Mucosa of rectum (tissue), 2 donors: ENCODE measurements at regions not wholly inside any gene's neighbourhood (a gene's known extent, or its start where the extent isn't known, plus 50 kb on each side); places are given as distances from the start of the nearest gene placed in this dataset.

ENCODE experiments used
- H3K27ac ChIP-seq, 2 donors: one replicate each; pipeline ENCODE4 v1.7.0; 2013; ENCODE audit warnings: inconsistent platforms in 2 of 2, low read depth in 2 of 2, low read length in 2 of 2
- H3K27me3 ChIP-seq, 2 donors: one replicate each; pipeline ENCODE4 v1.7.0; 2013; ENCODE audit warnings: low read length in 2 of 2; ENCODE audit not compliant: control insufficient read depth in 2 of 2, insufficient read depth in 2 of 2
- H3K36me3 ChIP-seq, 2 donors: one replicate each; pipeline ENCODE4 v1.7.0; 2013; ENCODE audit warnings: low read length in 2 of 2; ENCODE audit not compliant: control insufficient read depth in 2 of 2, insufficient read depth in 2 of 2
- H3K4me1 ChIP-seq, 2 donors: one replicate each; pipeline ENCODE4 v1.7.0; 2013; ENCODE audit warnings: low read length in 2 of 2, mild to moderate bottlenecking in 1 of 2; ENCODE audit not compliant: control insufficient read depth in 2 of 2, insufficient read depth in 2 of 2
- H3K4me3 ChIP-seq, 2 donors: one replicate each; pipeline ENCODE4 v1.7.0; 2013; ENCODE audit warnings: low read length in 2 of 2
- H3K9ac ChIP-seq, 2 donors: one replicate each; pipeline ENCODE4 v1.7.0; 2013; ENCODE audit warnings: low read length in 2 of 2, low read depth in 1 of 2, mild to moderate bottlenecking in 1 of 2
- H3K9me3 ChIP-seq, 2 donors: one replicate each; pipeline ENCODE4 v1.7.0; 2013; ENCODE audit warnings: low read length in 2 of 2; ENCODE audit not compliant: control insufficient read depth in 2 of 2
- donor health status: healthy.
- donor health status: Normal muscosa, but diverticular disease.

DNA sequence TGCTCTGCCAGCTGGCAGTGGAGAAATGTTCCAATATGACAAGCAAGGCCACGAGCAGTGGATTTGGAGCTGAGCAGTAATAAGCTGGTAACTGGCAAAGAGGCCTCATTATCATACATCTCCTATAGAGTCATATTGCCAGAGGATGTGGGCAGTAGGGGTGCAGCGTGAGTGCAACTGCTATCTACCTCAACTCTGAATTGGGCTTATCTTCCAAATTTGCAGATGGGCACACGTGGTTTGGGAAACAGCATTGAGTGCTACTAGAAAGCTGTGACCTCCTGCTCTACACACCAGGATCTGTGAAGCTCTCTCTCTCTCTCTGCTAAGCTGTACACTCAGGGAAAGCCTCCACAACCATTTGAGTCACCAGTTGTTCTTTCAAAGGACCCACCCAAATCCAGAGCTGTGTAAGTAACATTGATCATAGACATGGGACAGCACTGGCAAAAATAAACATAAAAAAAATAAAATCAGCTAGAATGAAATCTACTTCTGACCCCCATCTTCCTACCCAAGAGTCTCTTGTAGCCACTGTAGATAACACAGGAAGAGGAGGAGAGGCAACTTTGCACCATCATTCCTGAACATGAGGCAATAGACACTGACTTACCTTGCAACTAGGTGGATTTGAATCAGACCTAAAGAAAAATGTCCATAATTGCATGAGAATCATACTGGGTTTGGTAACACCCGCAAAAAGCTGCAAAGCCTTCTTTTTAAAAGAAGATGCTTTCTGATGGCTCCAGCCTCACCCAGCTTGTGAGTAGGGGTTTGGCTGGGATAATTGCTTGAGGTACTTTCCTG lies 82.9 kb upstream of the THBS1 start:
- Histone ChIP-seq H3K36me3 (no peaks in the 10 kb centered on the region), H3K4me3 (no peak overlapping the region), H3K27me3 (no peaks in the 10 kb centered on the region), H3K4me1 (no peaks in the 10 kb centered on the region), H3K27ac (peak overlapping the region in 1 of 2 donors; percentile 17), H3K9me3 (no peaks in the 10 kb centered on the region), H3K9ac (no peak overlapping the region)

DNA sequence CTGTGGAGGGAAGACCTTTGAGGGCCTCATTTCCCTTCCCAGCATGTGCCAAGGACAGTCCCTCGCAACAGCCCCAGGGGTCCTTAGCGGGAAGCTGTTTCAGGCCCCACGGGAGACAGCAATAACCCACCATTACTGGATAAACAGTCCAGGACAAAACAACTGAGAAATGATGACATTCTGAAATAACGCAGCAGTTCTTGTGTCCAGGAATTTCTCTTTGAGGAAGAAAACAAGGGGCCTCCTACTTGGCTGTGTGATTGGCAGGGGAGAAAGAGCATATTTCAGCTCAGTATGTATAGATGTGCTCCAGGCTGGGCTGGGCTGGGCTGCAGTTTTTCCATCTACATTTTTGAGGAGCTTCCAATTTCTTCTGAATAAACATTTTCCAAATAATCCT lies 82.2 kb upstream of the THBS1 start:
- H3K36me3 ChIP-seq, result no peaks in the 10 kb centered on the region
- no peak overlapping the region for H3K9ac ChIP-seq
- H3K27ac ChIP-seq, result peak overlapping the region in 1 of 2 donors; percentile 17
- no peaks in the 10 kb centered on the region for H3K27me3 ChIP-seq
- no peak overlapping the region for H3K4me3 ChIP-seq
- no peaks in the 10 kb centered on the region for H3K4me1 ChIP-seq
- no peaks in the 10 kb centered on the region for H3K9me3 ChIP-seq

DNA sequence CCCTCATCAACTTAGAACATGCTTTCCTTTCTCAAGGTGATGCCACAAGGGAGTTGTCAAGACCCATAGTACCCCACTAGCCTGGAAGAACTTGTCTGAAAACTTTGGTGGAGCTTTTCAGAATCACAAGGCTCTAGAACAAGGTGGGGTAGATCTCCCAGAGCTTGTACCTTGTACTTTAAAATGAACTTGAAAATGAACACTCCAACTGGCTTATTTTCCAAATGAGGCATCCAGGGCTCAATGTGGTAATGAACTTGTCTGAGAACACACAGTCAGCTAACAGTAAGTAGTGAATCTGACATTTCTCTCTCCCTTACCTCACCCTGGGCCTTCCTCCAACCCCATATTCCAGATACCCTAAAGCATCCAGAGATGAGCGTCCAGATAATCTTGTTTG lies 81.8 kb upstream of the THBS1 start:
- H3K27ac ChIP-seq, result peak overlapping the region in 1 of 2 donors; percentile 7

DNA sequence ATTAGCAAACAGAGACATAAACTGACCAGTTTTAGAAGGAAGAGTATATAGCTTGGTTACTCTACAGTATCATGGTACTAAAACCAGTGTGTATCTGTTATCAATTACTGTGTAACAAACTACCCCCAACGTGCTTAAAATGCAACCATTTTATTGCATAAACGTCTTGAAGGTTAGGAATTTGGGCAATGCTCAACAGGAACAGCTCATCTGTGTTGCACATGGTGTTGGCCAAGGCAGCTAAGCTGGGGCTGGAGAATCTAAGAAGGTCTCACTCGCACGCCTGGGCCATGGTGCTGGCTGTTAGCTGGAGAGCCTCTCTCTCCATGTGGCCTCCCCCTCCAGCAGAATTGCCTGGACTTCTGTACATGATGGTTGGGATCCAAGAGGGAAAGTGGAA lies 81.2 kb upstream of the THBS1 start:
- Histone ChIP-seq H3K27ac (no peak overlapping the region), H3K4me1 (no peaks in the 10 kb centered on the region), H3K9ac (no peak overlapping the region), H3K9me3 (no peaks in the 10 kb centered on the region), H3K4me3 (no peak overlapping the region), H3K36me3 (no peaks in the 10 kb centered on the region), H3K27me3 (no peaks in the 10 kb centered on the region)

More for the DNA sequence above, 81.8 kb upstream of the THBS1 start:
- no peaks in the 10 kb centered on the region for H3K36me3 ChIP-seq
- no peaks in the 10 kb centered on the region for H3K27me3 ChIP-seq
- no peaks in the 10 kb centered on the region for H3K9me3 ChIP-seq
- no peak overlapping the region for H3K9ac ChIP-seq
- H3K4me3 ChIP-seq, result no peak overlapping the region
- no peaks in the 10 kb centered on the region for H3K4me1 ChIP-seq

DNA sequence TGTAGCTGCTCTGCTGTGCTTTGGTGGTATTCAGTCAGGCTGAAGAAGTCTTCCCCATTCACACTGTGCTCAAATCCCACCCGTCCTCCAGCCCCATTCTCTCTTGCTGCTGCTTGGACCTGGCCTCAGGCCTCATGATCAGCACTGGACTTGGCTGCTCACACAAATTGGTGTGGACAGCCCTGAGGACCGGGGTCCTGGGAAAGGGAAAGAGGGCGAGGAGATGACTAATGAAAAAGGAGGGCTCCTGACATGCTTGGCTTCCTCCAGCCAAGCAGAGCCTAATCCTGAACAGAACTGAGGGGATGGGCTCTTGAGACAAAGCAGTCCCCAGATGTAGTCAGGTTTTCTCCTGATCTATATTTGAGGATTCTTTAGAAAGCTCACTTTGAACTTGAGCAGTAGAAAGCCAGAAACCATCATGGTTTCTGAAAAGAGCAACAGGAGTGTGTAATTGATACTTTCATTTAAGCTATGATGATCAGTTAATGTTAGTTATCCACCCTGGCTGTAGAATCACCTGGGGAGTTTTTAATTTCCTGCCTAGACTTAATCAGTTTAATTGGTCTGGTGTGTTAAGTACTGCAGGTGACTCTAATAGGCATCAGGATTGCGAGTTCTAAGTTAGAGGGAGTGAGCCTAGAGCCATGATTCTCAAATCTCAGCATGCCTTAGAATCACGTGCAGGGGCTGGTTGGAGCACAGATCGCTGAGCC lies 79.4 kb upstream of the THBS1 start:
- H3K27me3 ChIP-seq, result no peaks in the 10 kb centered on the region
- no peak overlapping the region for H3K9ac ChIP-seq
- H3K4me1 ChIP-seq, result no peaks in the 10 kb centered on the region
- H3K4me3 ChIP-seq, result no peak overlapping the region
- H3K36me3 ChIP-seq, result no peaks in the 10 kb centered on the region
- no peaks in the 10 kb centered on the region for H3K9me3 ChIP-seq
- no peak overlapping the region for H3K27ac ChIP-seq

DNA sequence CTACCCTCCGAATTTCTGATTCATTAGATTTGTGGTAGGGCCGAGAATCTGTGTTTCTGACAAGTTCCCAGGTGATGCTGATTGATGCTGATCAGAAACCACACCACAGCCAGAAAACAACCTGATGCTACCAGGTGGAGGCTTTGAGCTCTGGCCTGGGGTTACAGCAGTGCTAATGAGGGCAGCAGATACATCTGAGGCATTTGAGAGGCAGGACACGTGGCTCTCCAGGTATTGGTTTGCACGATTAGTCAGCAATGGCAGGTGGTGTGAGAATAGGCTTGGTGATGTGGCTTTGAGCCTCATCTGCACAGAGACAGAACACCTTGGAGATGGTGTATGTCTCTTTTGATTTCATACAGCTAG lies 78.8 kb upstream of the THBS1 start:
- Histone ChIP-seq H3K4me3 (no peak overlapping the region), H3K27me3 (no peaks in the 10 kb centered on the region), H3K27ac (no peak overlapping the region), H3K9me3 (no peaks in the 10 kb centered on the region), H3K4me1 (no peaks in the 10 kb centered on the region), H3K36me3 (no peaks in the 10 kb centered on the region), H3K9ac (no peak overlapping the region)

DNA sequence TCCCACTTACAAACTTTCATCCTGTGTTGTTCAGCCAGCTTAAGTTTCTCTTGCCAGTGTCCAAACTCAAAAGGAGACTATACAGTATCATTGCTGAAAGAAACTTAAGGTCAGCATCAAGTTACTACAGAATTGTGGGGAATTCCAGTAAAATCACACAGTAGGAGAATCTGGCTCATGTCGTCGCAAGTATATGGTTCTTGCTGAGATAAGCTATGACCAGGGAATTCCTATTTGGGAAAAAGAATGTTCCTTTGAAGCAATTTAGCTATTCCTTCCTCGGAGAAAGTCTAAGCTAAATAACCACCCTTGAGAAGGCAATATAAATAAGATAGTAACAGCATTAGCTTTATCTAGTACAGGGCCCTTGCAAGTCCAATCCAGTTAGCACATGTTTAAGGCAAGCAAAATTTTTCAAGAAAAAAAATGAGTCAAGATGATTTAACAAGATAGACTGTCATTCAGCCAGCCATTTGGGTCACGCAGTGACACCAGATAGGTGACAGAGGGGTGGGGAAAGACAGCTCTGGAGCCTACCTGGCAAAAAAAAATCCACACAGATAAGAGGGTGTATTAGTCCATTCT lies 78.2 kb upstream of the THBS1 start:
- no peaks in the 10 kb centered on the region for H3K4me1 ChIP-seq
- no peak overlapping the region for H3K9ac ChIP-seq
- no peaks in the 10 kb centered on the region for H3K9me3 ChIP-seq
- H3K4me3 ChIP-seq, result no peak overlapping the region
- H3K27ac ChIP-seq, result no peak overlapping the region
- H3K27me3 ChIP-seq, result no peaks in the 10 kb centered on the region
- H3K36me3 ChIP-seq, result no peaks in the 10 kb centered on the region

DNA sequence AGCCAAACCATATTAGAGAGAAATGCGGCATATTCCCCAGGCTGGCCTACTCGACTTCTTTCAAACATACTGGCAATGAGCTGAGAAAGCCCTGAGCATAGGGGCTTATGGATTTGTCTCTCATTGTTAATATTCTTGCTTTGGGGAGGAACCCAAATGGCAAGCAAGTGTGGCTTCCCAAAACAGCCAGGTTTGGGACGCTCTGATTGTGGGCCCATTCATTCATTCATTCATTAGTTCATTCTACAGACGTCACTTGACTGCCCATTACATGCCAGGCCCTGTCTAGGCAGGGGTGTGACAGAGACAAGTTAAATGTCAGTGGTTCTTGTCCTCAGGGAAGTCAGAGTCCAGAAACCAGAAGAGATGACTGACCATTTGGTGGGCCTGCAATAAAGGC lies 77.4 kb upstream of the THBS1 start:
- Histone ChIP-seq H3K9me3 (no peaks in the 10 kb centered on the region), H3K27ac (no peak overlapping the region), H3K9ac (no peak overlapping the region), H3K4me3 (no peak overlapping the region), H3K36me3 (no peaks in the 10 kb centered on the region), H3K27me3 (no peaks in the 10 kb centered on the region), H3K4me1 (no peaks in the 10 kb centered on the region)

DNA sequence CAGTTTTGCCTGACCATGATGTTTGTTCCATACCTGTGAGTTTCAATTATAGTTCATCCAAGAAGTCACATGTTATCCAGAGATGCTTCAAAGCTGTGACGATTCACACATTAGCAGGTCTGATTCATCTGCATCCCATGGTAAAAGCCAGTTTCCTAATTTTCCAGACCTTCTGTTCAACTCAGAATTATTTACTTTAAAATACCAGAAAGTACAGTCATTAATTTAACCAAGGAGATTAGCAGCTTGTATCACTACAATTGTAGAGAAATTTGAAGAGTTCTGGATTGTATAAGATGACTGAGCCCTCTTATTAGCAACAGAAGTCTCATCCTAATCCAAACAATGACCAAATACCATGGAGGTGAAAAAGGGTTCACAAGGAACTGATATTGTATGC lies 76.1 kb upstream of the THBS1 start:
- Histone ChIP-seq H3K4me1 (no peaks in the 10 kb centered on the region), H3K27me3 (no peaks in the 10 kb centered on the region), H3K27ac (no peak overlapping the region), H3K9ac (no peak overlapping the region), H3K9me3 (no peaks in the 10 kb centered on the region), H3K36me3 (no peaks in the 10 kb centered on the region), H3K4me3 (no peak overlapping the region)

DNA sequence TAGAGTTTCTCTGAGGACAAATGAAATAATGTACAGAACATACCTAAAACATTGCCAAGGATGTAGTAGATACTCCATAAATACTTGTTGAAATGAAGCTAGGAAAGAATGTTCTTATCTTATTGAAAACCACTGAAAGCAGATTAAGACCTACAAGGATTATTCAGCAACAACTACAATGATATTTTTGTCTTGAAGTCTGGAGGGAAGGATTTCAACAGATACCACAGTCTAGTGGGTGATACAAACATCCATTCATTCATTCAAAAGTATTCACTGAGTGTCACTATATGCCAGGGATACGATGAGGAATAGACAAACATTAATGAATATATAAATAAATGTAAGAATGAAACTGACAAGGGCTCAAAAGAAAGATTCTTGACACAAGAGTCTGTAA lies 74.7 kb upstream of the THBS1 start:
- no peak overlapping the region for H3K4me3 ChIP-seq
- no peak overlapping the region for H3K27ac ChIP-seq
- no peak overlapping the region for H3K9ac ChIP-seq
- H3K9me3 ChIP-seq, result no peaks in the 10 kb centered on the region
- no peaks in the 10 kb centered on the region for H3K27me3 ChIP-seq
- no peaks in the 10 kb centered on the region for H3K4me1 ChIP-seq
- no peaks in the 10 kb centered on the region for H3K36me3 ChIP-seq
